Astrocyte of the cerebellum (primary cell): ENCODE measurements at regions not wholly inside any gene's neighbourhood (a gene's known extent, or its start where the extent isn't known, plus 50 kb on each side); places are given as distances from the start of the nearest gene placed in this dataset.
"Not testable (repeated sequence)": the region's sequence is repeated elsewhere in the genome, so short reads cannot be mapped to it uniquely, and the experiment has no call there.

ENCODE experiments used
- DNase-seq: peaks from one replicate; pipeline ENCODE4 v3.0.0-alpha.2; 2011; ENCODE audit warnings: low read depth
- H3K4me3 ChIP-seq: 2 replicates; pipeline ENCODE4 v1.5.1; 2011; ENCODE audit warnings: mild to moderate bottlenecking, low read depth, low read length, moderate library complexity
- CTCF ChIP-seq: IDR thresholded peaks from 2 replicates; pipeline ENCODE4 v1.5.1; 2012; ENCODE audit warnings: low read length, low read depth, moderate library complexity, mild to moderate bottlenecking; ENCODE audit errors: missing control alignments
- in situ Hi-C: cut with HindIII; loops from 2 replicates; pipeline ENCODE4 v1.10.0; 2017; ENCODE audit warnings: low sequenced_read_pairs

- in situ Hi-C loops: no loop called here
- no peak overlapping the region for H3K4me3 ChIP-seq
- no peak for TF ChIP-seq CTCF
- DNase-seq: peak; percentile 18
Measured at GRCh38 chr6:51108563-51109234, 290.0 kb downstream of the TFAP2B start.

- DNase-seq: no peak
- no peak for TF ChIP-seq CTCF
- no peak overlapping the region for H3K4me3 ChIP-seq
- in situ Hi-C loops: no loop called here
Measured at GRCh38 chr6:51112731-51113130, 294.1 kb downstream of the TFAP2B start.

- H3K4me3 ChIP-seq: no peak overlapping the region
- DNase-seq: no peak
- in situ Hi-C loops: no loop called here
- no peak for TF ChIP-seq CTCF
Measured at GRCh38 chr6:51116723-51117122, 298.1 kb downstream of the TFAP2B start.

GRCh38 chr6:51118792-51119191, 300.1 kb downstream of the TFAP2B start:
- no peak for DNase-seq
- H3K4me3 ChIP-seq: no peak overlapping the region
- TF ChIP-seq CTCF: no peak
- in situ Hi-C loops: no loop called here

GRCh38 chr6:51120016-51120415, 301.3 kb downstream of the TFAP2B start:
- no peak for DNase-seq
- no peak for TF ChIP-seq CTCF
- no peak overlapping the region for H3K4me3 ChIP-seq
- in situ Hi-C loops: no loop called here

GRCh38 chr6:51121380-51121976, 302.8 kb downstream of the TFAP2B start:
- DNase-seq, H3K4me3 ChIP-seq, in situ Hi-C loops: not testable (repeated sequence)

- H3K4me3 ChIP-seq: no peak overlapping the region
- DNase-seq: no peak
- in situ Hi-C loops: no loop called here
- no peak for TF ChIP-seq CTCF
Measured at GRCh38 chr6:51129043-51129442, 310.4 kb downstream of the TFAP2B start.
